Posterior vena cava (tissue), 2 donors: ENCODE measurements at regions not wholly inside any gene's neighbourhood (a gene's known extent, or its start where the extent isn't known, plus 50 kb on each side); places are given as distances from the start of the nearest gene placed in this dataset.
"Not testable (repeated sequence)": the region's sequence is repeated elsewhere in the genome, so short reads cannot be mapped to it uniquely, and the experiment has no call there.

Experiments used
- DNase-seq: peaks from one replicate; pipeline ENCODE4 v3.0.0-alpha.2; 2020; ENCODE audit warnings: low spot score
- intact Hi-C, 2 donors: fragments of 100-400 bp; cut with DNase I; formaldehyde crosslinking; loops; one replicate each; pipeline versions ENCODE4 v1.14.1 to v1.14.2; 2022 to 2023
- donor health status: DM: yes; HTN: yes; CAD: no.
- donor health status: DM: yes; HTN: yes; CAD: no.

- intact Hi-C loops = no loop called here
- no peak for DNase-seq
These were observed 470.2 kb upstream of the HSF2 start for GRCh38 chr6:121929301-121929700.

GRCh38 chr6:121932076-121932991, 467.1 kb upstream of the HSF2 start:
- peak; percentile 78 for DNase-seq
- intact Hi-C loops = no loop called here

GRCh38 chr6:121934451-121934850, 465.0 kb upstream of the HSF2 start:
- intact Hi-C loops = no loop called here
- DNase-seq = no peak

- intact Hi-C loops = no loop called here
- no peak for DNase-seq
These were observed 458.7 kb upstream of the HSF2 start for GRCh38 chr6:121940728-121941127.

- no peak for DNase-seq
- intact Hi-C loops = no loop called here
These were observed 455.1 kb upstream of the HSF2 start for GRCh38 chr6:121944354-121944753.

GRCh38 chr6:121951123-121951522, 448.3 kb upstream of the HSF2 start:
- intact Hi-C loops = no loop called here

GRCh38 chr6:121951918-121952379, 447.5 kb upstream of the HSF2 start:
- intact Hi-C loops = no loop called here
- DNase-seq = no peak

More at GRCh38 chr6:121951123-121951522, 448.3 kb upstream of the HSF2 start:
- no peak for DNase-seq

- DNase-seq, intact Hi-C loops: not testable (repeated sequence)
These were observed 444.1 kb upstream of the HSF2 start for GRCh38 chr6:121955401-121955800.

- intact Hi-C loops = no loop called here
These were observed 442.7 kb upstream of the HSF2 start for GRCh38 chr6:121956782-121957181.

GRCh38 chr6:121959501-121959900, 440.0 kb upstream of the HSF2 start:
- no peak for DNase-seq
- intact Hi-C loops = no loop called here

More at GRCh38 chr6:121956782-121957181, 442.7 kb upstream of the HSF2 start:
- DNase-seq = no peak

- no peak for DNase-seq
- intact Hi-C loops = no loop called here
These were observed 437.8 kb upstream of the HSF2 start for GRCh38 chr6:121961619-121962125.

- DNase-seq = no peak
These were observed 435.6 kb upstream of the HSF2 start for GRCh38 chr6:121963826-121964225.

GRCh38 chr6:121965739-121966138, 433.7 kb upstream of the HSF2 start:
- intact Hi-C loops = no loop called here
- DNase-seq = no peak

More at GRCh38 chr6:121963826-121964225, 435.6 kb upstream of the HSF2 start:
- intact Hi-C loops = no loop called here

GRCh38 chr6:121967631-121968030, 431.8 kb upstream of the HSF2 start:
- DNase-seq = no peak
- intact Hi-C loops = no loop called here

GRCh38 chr6:121971931-121972335, 427.5 kb upstream of the HSF2 start:
- intact Hi-C loops = no loop called here
- no peak for DNase-seq

- DNase-seq = no peak
- intact Hi-C loops = no loop called here
These were observed 414.5 kb upstream of the HSF2 start for GRCh38 chr6:121984956-121985355.

- DNase-seq = no peak
- intact Hi-C loops = no loop called here
These were observed 406.1 kb upstream of the HSF2 start for GRCh38 chr6:121993362-121993761.

GRCh38 chr6:121994919-121995318, 404.5 kb upstream of the HSF2 start:
- intact Hi-C loops = no loop called here
- DNase-seq = no peak

GRCh38 chr6:121998631-121999030, 400.8 kb upstream of the HSF2 start:
- no peak for DNase-seq
- intact Hi-C loops = no loop called here

- intact Hi-C loops = no loop called here
- DNase-seq = no peak
These were observed 399.9 kb upstream of the HSF2 start for GRCh38 chr6:121999456-122000065.
